ENCODE measurements at regions not wholly inside any gene's neighbourhood (a gene's known extent, or its start where the extent isn't known, plus 50 kb on each side); places are given as distances from the start of the nearest gene placed in this dataset.

- Mint-ChIP-seq H3K27me3 (no peaks in the 10 kb centered on the region), H3K9me3 (peaks cover 3% of the 10 kb centered on the region), H3K27ac (no peak overlapping the region), H3K4me3 (no peak overlapping the region), H3K36me3 (ENCODE audit: low read depth) (no peaks in the 10 kb centered on the region), H3K4me1 (no peaks in the 10 kb centered on the region)
- POLR2A ChIA-PET = no interaction called here
- CTCF ChIA-PET = no interaction called here
- DNase-seq = no peak
Observed at GRCh38 chr1:60488847-60489246, 415.3 kb upstream of the C1orf87 start.

- no peak for DNase-seq
- ChIA-PET CTCF (no interaction called here), POLR2A (no interaction called here)
- H3K27me3 Mint-ChIP-seq = no peaks in the 10 kb centered on the region
- H3K36me3 Mint-ChIP-seq (ENCODE audit: low read depth) = no peaks in the 10 kb centered on the region
- H3K4me1 Mint-ChIP-seq = no peaks in the 10 kb centered on the region
- H3K9me3 Mint-ChIP-seq = peaks cover 3% of the 10 kb centered on the region
- no peak overlapping the region for H3K27ac Mint-ChIP-seq
- no peak overlapping the region for H3K4me3 Mint-ChIP-seq
Observed at GRCh38 chr1:60487565-60488345, 414.2 kb upstream of the C1orf87 start.

GRCh38 chr1:60483509-60483908 is 409.9 kb upstream of the C1orf87 start:
- POLR2A ChIA-PET = no interaction called here
- CTCF ChIA-PET = no interaction called here
- Mint-ChIP-seq H3K27ac (no peak overlapping the region), H3K9me3 (no peaks in the 10 kb centered on the region), H3K27me3 (no peaks in the 10 kb centered on the region), H3K4me3 (no peak overlapping the region), H3K36me3 (ENCODE audit: low read depth) (no peaks in the 10 kb centered on the region), H3K4me1 (no peaks in the 10 kb centered on the region)
- DNase-seq = no peak

DNA sequence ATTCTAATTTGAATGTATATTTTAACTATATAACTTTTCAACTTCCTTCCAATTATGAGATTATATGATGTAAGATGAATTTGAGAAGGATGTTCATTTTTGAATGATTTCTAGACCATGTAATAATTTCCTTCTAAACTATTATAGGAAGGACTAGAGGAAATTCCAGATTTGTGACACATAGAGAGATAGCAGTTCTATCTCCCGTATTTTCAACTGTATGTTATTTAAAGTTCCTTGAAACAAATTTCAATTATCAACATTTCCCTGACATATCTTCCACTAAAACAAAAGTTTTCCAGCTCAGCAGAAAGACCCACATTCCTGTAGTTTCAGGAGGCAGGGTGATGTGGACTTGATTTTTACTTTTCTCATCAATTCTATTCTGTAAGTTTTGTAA is 396.7 kb upstream of the C1orf87 start:
- no peak overlapping the region for H3K27ac Mint-ChIP-seq
- DNase-seq = no peak
- H3K4me1 Mint-ChIP-seq = no peaks in the 10 kb centered on the region
- peaks cover 4% of the 10 kb centered on the region for H3K9me3 Mint-ChIP-seq
- POLR2A ChIA-PET = no interaction called here
- H3K36me3 Mint-ChIP-seq (ENCODE audit: low read depth) = no peaks in the 10 kb centered on the region
- H3K27me3 Mint-ChIP-seq = no peaks in the 10 kb centered on the region
- H3K4me3 Mint-ChIP-seq = no peak overlapping the region
- CTCF ChIA-PET = no interaction called here

GRCh38 chr1:60463786-60464185 is 390.2 kb upstream of the C1orf87 start:
- Mint-ChIP-seq H3K27ac (no peak overlapping the region), H3K4me3 (no peak overlapping the region), H3K9me3 (peaks cover 8% of the 10 kb centered on the region), H3K36me3 (ENCODE audit: low read depth) (no peaks in the 10 kb centered on the region), H3K27me3 (no peaks in the 10 kb centered on the region), H3K4me1 (no peaks in the 10 kb centered on the region)
- POLR2A ChIA-PET = no interaction called here
- CTCF ChIA-PET = no interaction called here
- no peak for DNase-seq

GRCh38 chr1:60463146-60463545 is 389.6 kb upstream of the C1orf87 start:
- ChIA-PET POLR2A (no interaction called here), CTCF (no interaction called here)
- Mint-ChIP-seq H3K4me3 (no peak overlapping the region), H3K4me1 (no peaks in the 10 kb centered on the region), H3K9me3 (peaks cover 12% of the 10 kb centered on the region), H3K27me3 (no peaks in the 10 kb centered on the region), H3K27ac (no peak overlapping the region), H3K36me3 (ENCODE audit: low read depth) (no peaks in the 10 kb centered on the region)
- no peak for DNase-seq

DNA sequence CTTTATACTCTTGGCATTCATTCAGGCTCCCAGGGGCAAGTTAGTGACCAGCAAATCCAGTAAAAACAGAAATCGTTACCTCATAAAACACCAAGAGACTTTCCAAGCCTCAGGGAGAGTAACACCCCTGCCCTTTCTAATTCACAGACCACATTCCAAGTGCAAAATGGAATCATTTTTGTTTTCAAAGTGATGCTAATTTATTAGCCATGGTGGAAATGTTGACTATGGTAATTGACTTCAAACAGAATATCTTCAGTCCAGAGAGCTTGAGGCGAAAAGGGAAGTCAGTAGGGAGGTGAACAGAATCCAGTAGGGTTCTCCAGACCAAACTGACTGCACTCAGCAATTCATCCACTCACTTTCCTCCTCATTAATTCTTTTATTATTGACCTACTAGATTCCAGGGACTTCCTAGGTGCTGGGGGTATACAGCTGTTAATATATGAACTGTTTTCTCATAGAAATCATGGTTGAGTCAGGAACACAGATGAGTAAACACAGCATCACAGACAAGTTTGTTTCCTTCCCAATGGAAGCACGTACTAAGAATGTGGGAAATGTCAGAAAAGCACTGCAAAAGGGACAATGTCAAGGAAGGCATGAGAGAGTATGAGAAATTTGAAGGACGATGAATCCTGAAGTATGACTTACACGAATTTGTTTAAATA is 388.5 kb upstream of the C1orf87 start:
- Mint-ChIP-seq H3K4me3 (no peak overlapping the region), H3K9me3 (peaks cover 8% of the 10 kb centered on the region), H3K27ac (no peak overlapping the region), H3K36me3 (ENCODE audit: low read depth) (no peaks in the 10 kb centered on the region), H3K4me1 (no peaks in the 10 kb centered on the region), H3K27me3 (no peaks in the 10 kb centered on the region)
- no peak for DNase-seq
- ChIA-PET POLR2A (no interaction called here), CTCF (no interaction called here)

DNA sequence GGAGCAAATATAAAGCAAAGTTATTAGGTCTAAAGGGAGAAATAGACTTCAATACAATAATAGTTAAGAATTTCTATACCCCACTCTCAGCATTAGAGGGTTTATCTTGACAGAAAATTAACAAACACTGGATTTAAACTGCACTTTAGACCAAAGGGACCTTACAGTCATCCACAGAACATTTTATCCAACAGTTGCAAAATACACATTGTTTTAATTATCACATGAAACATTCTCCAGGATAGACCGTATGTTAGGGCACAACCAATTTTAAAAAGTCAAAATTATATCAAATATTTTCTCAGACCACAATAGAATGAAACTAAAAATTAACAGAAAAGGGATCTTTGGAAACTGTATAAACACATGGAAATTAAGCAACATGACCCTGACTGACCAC is 384.5 kb upstream of the C1orf87 start:
- no peaks in the 10 kb centered on the region for H3K36me3 Mint-ChIP-seq (ENCODE audit: low read depth)
- ChIA-PET POLR2A (no interaction called here), CTCF (no interaction called here)
- H3K27me3 Mint-ChIP-seq = no peaks in the 10 kb centered on the region
- no peak overlapping the region for H3K4me3 Mint-ChIP-seq
- H3K4me1 Mint-ChIP-seq = no peaks in the 10 kb centered on the region
- peaks cover 13% of the 10 kb centered on the region for H3K9me3 Mint-ChIP-seq
- H3K27ac Mint-ChIP-seq = no peak overlapping the region
- DNase-seq = no peak

DNA sequence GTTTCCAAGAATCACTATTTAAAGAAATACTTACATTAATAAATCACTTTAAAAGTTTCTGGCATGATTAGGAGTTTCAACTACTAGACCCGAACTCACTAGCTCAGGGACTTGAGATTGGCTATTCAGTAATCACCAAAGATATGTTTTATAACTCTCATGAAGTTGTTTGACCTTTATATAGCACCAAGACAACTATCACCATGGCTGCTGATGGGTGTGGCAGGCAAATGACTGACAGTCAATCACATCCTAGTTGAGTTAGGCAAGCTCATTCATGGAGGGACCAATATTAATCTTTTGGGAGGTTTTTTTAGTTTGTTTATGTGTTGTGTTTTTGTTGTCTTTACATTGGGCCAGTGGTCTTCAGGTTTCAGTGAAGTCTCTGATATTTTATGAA is 376.3 kb upstream of the C1orf87 start:
- CTCF ChIA-PET = no interaction called here
- no peaks in the 10 kb centered on the region for H3K36me3 Mint-ChIP-seq (ENCODE audit: low read depth)
- H3K4me3 Mint-ChIP-seq = no peak overlapping the region
- POLR2A ChIA-PET = no interaction called here
- H3K9me3 Mint-ChIP-seq = no peaks in the 10 kb centered on the region
- H3K27me3 Mint-ChIP-seq = no peaks in the 10 kb centered on the region
- DNase-seq = no peak
- no peaks in the 10 kb centered on the region for H3K4me1 Mint-ChIP-seq
- H3K27ac Mint-ChIP-seq = no peak overlapping the region

DNA sequence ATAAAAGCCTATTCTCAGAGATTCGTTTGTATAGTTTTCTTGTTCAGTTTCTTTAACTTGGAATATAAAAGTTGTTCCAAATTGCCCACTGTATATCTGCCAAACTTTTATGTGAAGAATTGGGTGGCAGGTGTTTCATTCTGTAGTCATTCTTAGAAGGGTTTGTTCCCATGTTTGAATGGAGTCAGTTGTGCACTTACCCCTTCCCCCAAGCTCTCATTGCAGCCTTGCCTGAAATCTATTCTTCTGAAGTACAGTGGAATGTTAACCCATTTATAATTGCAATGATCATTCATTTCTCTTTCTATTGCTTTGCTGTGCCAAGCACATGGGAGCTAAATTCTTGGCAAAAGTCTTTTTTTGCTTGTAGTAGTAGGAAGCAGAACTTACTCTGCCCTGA is 375.3 kb upstream of the C1orf87 start:
- H3K4me1 Mint-ChIP-seq = no peaks in the 10 kb centered on the region
- ChIA-PET CTCF (no interaction called here), POLR2A (no interaction called here)
- no peaks in the 10 kb centered on the region for H3K9me3 Mint-ChIP-seq
- DNase-seq = no peak
- H3K4me3 Mint-ChIP-seq = no peak overlapping the region
- no peaks in the 10 kb centered on the region for H3K36me3 Mint-ChIP-seq (ENCODE audit: low read depth)
- no peaks in the 10 kb centered on the region for H3K27me3 Mint-ChIP-seq
- no peak overlapping the region for H3K27ac Mint-ChIP-seq

GRCh38 chr1:60444680-60445079 is 371.1 kb upstream of the C1orf87 start:
- no peaks in the 10 kb centered on the region for H3K27me3 Mint-ChIP-seq
- no peak overlapping the region for H3K27ac Mint-ChIP-seq
- ChIA-PET CTCF (no interaction called here), POLR2A (no interaction called here)
- no peak for DNase-seq
- no peaks in the 10 kb centered on the region for H3K9me3 Mint-ChIP-seq
- no peaks in the 10 kb centered on the region for H3K4me1 Mint-ChIP-seq
- H3K4me3 Mint-ChIP-seq = no peak overlapping the region
- H3K36me3 Mint-ChIP-seq (ENCODE audit: low read depth) = no peaks in the 10 kb centered on the region

DNA sequence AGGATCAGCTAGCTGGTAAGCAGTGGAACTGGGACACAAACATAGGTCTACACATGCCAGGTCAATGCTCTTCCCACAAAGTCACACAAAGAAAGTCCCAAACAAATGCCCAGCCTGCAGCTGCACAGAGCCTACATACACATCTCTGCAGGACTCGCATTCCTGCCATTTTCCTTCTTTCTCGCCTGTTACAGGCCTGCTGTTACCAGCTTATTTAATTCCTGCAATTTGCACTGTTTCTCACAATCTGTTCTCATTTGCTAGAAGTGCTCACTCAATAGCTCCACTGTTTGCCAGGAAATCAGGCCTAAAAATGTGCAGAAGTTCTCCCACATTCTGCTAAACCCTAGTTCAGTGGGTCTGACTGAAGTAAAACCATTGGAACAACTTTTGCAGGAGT is 362.6 kb upstream of the C1orf87 start:
- peaks cover 2% of the 10 kb centered on the region for H3K9me3 Mint-ChIP-seq
- CTCF ChIA-PET = interaction anchor here (1.1 kb wide), 1 partner anchor 10 kb away, joined by 3 read pairs; no protein-coding TSS in a partner anchor
- no peak overlapping the region for H3K27ac Mint-ChIP-seq
- POLR2A ChIA-PET = no interaction called here
- DNase-seq = no peak
- H3K36me3 Mint-ChIP-seq (ENCODE audit: low read depth) = no peaks in the 10 kb centered on the region
- no peaks in the 10 kb centered on the region for H3K27me3 Mint-ChIP-seq
- H3K4me1 Mint-ChIP-seq = no peaks in the 10 kb centered on the region
- H3K4me3 Mint-ChIP-seq = no peak overlapping the region

DNA sequence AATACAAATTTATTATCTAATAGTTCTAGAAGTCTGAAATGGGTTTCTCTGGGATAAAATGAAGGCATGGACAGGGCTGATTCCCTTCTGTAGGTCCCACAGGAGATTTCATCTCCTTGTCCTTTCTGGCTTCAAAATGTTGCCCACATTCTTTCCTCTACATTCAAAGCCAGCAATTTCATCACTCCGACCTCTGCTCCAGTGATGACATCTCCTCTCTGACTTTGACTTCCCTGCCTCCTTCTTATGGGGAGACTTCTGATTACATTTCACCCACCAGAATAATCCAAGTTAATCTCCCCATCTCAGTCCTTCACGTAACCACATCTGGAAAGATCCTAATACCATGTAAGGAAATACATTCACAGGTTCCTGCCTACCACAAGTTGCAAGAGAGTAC is 358.0 kb upstream of the C1orf87 start:
- H3K27ac Mint-ChIP-seq = no peak overlapping the region
- CTCF ChIA-PET = no interaction called here
- peaks cover 2% of the 10 kb centered on the region for H3K9me3 Mint-ChIP-seq
- H3K27me3 Mint-ChIP-seq = no peaks in the 10 kb centered on the region
- no peak overlapping the region for H3K4me3 Mint-ChIP-seq
- H3K36me3 Mint-ChIP-seq (ENCODE audit: low read depth) = no peaks in the 10 kb centered on the region
- DNase-seq = no peak
- POLR2A ChIA-PET = no interaction called here
- H3K4me1 Mint-ChIP-seq = no peaks in the 10 kb centered on the region

DNA sequence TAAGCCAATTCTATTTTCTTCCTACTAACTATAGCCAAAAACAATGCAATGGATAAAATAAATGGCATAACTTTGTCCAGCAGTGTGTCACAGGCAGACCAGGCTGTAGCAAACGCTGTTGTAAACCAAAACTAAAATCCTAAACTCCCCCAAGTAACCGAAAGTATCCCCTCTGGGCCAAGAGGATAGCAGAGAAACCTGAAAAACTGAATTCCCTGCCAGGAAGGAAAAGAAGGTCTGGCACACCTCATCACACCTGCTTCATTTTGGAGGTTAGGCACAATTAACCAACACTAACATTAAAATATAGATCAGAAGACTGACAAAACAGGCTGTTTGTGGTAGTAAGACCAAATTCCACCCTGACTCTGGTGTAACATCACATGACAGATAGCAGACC is 356.8 kb upstream of the C1orf87 start:
- Mint-ChIP-seq H3K27me3 (no peaks in the 10 kb centered on the region), H3K36me3 (ENCODE audit: low read depth) (no peaks in the 10 kb centered on the region), H3K4me3 (no peak overlapping the region), H3K27ac (no peak overlapping the region), H3K9me3 (no peaks in the 10 kb centered on the region), H3K4me1 (no peaks in the 10 kb centered on the region)
- ChIA-PET CTCF (no interaction called here), POLR2A (no interaction called here)
- DNase-seq = no peak

Data from activated CD4-positive, alpha-beta T cell treated with anti-CD3 and anti-CD28 coated beads, Interleukin-2, amount 10 ng/mL, durations not matched to agents 7 days and 5 days (primary cell).